SK-N-SH treated with all-trans-retinoic acid at 6 μM for 48 hours (cell line): ENCODE measurements at regions not wholly inside any gene's neighbourhood (a gene's known extent, or its start where the extent isn't known, plus 50 kb on each side); places are given as distances from the start of the nearest gene placed in this dataset.

Experiments
- ATAC-seq: fragments of 200-7000 bp; cut with Tn5 transposase; 3 replicates; pipeline ENCODE4 v1.9.1; 2020; ENCODE audit warnings: mild to moderate bottlenecking, moderate library complexity
- ARNTL ChIP-seq: fragments of 450-650 bp; formaldehyde crosslinking; IDR thresholded peaks from 2 replicates; pipeline ENCODE4 v1.5.0; 2020; ENCODE audit warnings: low read depth, mild to moderate bottlenecking, moderate library complexity, borderline replicate concordance
- BACH2 ChIP-seq: fragments of 250-450 bp; sonication (Bioruptor Pico); IDR thresholded peaks from 2 replicates; pipeline ENCODE4 v1.9.0; 2021; ENCODE audit warnings: mild to moderate bottlenecking, borderline replicate concordance
- CREB5 ChIP-seq: fragments of 250-450 bp; sonication (Bioruptor Pico); IDR thresholded peaks from 2 replicates; pipeline ENCODE4 v1.5.1; 2020; ENCODE audit warnings: low read depth, mild to moderate bottlenecking, moderate library complexity
- CSDC2 ChIP-seq: fragments of 250-450 bp; sonication (Bioruptor Pico); IDR thresholded peaks from 2 replicates; pipeline ENCODE4 v1.5.0; 2020; ENCODE audit warnings: mild to moderate bottlenecking, moderate library complexity
- ESRRG ChIP-seq: fragments of 250-450 bp; sonication (Bioruptor Pico); IDR thresholded peaks from 2 replicates; pipeline ENCODE4 v1.6.1; 2021; ENCODE audit warnings: mild to moderate bottlenecking
- GLIS3 ChIP-seq: fragments of 250-450 bp; sonication (Bioruptor Pico); IDR thresholded peaks from 2 replicates; pipeline ENCODE4 v1.5.0; 2020; ENCODE audit warnings: mild to moderate bottlenecking, moderate library complexity
- OSR1 ChIP-seq: fragments of 250-450 bp; sonication (Bioruptor Pico); IDR thresholded peaks from 2 replicates; pipeline ENCODE4 v1.8.0; 2022; ENCODE audit warnings: moderate library complexity, mild to moderate bottlenecking, inconsistent platforms
- PATZ1 ChIP-seq: fragments of 250-450 bp; sonication (Bioruptor Pico); IDR thresholded peaks from 2 replicates; pipeline ENCODE4 v1.8.0; 2020; ENCODE audit warnings: mild to moderate bottlenecking, moderate library complexity, borderline replicate concordance
- PPARA ChIP-seq: fragments of 250-450 bp; sonication (Bioruptor Pico); IDR thresholded peaks from 2 replicates; pipeline ENCODE4 v1.5.0; 2020; ENCODE audit warnings: mild to moderate bottlenecking, borderline replicate concordance
- RARB ChIP-seq: fragments of 250-450 bp; sonication (Bioruptor Pico); IDR thresholded peaks from 2 replicates; pipeline ENCODE4 v1.8.0; 2021; ENCODE audit warnings: mild to moderate bottlenecking, moderate library complexity
- SNAI2 ChIP-seq: fragments of 250-450 bp; sonication (Bioruptor Pico); IDR thresholded peaks from 2 replicates; pipeline ENCODE4 v1.5.0; 2020; ENCODE audit warnings: mild to moderate bottlenecking, moderate library complexity
- TCF4 ChIP-seq: fragments of 250-450 bp; sonication (Bioruptor Pico); IDR thresholded peaks from 2 replicates; pipeline ENCODE4 v1.8.0; 2021; ENCODE audit warnings: mild to moderate bottlenecking, moderate library complexity, borderline replicate concordance
- TOX ChIP-seq: fragments of 250-450 bp; sonication (Bioruptor Pico); IDR thresholded peaks from 2 replicates; pipeline ENCODE4 v1.8.0; 2021; ENCODE audit warnings: mild to moderate bottlenecking, moderate library complexity, borderline replicate concordance
- ZC3H10 ChIP-seq: fragments of 250-450 bp; sonication (Bioruptor Pico); IDR thresholded peaks from 2 replicates; pipeline ENCODE4 v1.5.1; 2021; ENCODE audit warnings: mild to moderate bottlenecking, moderate library complexity
- ZFP3 ChIP-seq: fragments of 250-450 bp; sonication (Bioruptor Pico); IDR thresholded peaks from 2 replicates; pipeline ENCODE4 v1.5.0; 2020; ENCODE audit warnings: mild to moderate bottlenecking, moderate library complexity
- ZFP30 ChIP-seq: fragments of 450-650 bp; formaldehyde crosslinking; IDR thresholded peaks from 2 replicates; pipeline ENCODE4 v1.5.0; 2022; ENCODE audit warnings: mild to moderate bottlenecking, moderate library complexity
- ZNF565 ChIP-seq: fragments of 450-650 bp; formaldehyde crosslinking; conservative IDR thresholded peaks from 2 replicates; pipeline ENCODE4 v1.5.0; 2020; ENCODE audit warnings: low read depth, mild to moderate bottlenecking, moderate library complexity
- ZNF70 ChIP-seq: fragments of 450-650 bp; formaldehyde crosslinking; IDR thresholded peaks from 2 replicates; pipeline ENCODE4 v1.5.0; 2020; ENCODE audit warnings: mild to moderate bottlenecking, moderate library complexity
- ZNF8 ChIP-seq: fragments of 450-650 bp; formaldehyde crosslinking; IDR thresholded peaks from 2 replicates; pipeline ENCODE4 v1.5.0; 2020; ENCODE audit warnings: mild to moderate bottlenecking, moderate library complexity
- TF ChIP-seq, protein P1 (sequence below): fragments of 250-450 bp; sonication (Bioruptor Pico); IDR thresholded peaks from 2 replicates; pipeline ENCODE4 v1.5.0; 2020; ENCODE audit warnings: mild to moderate bottlenecking, moderate library complexity
- TF ChIP-seq, protein P2 (sequence below): fragments of 250-450 bp; sonication (Bioruptor Pico); IDR thresholded peaks from 2 replicates; pipeline ENCODE4 v1.8.0; 2021; ENCODE audit warnings: low read depth, mild to moderate bottlenecking, moderate library complexity, borderline replicate concordance

DNA sequence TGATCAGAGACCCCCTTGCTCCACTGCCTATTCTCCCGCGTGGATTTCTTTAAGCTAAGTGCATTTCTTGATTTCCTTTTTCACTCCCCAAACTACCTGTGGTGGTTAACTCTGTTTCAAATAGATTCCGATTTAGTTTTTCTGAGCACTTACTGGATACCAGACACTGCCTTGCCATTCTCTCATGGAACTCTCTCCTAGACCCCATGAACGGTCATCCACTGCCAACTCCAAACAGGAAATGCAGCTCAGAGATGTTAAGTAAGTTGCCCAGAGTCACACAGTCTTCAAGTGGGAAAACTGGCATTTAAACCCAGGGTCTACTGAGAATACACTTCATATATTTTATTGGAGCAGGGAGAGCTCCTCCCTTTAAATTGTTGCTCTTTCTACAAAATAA is 199.4 kb downstream of the MAF start:
- no peak for ATAC-seq
- no peak for TF ChIP-seq ARNTL
- TF ChIP-seq, all 23 proteins: peak for 0

DNA sequence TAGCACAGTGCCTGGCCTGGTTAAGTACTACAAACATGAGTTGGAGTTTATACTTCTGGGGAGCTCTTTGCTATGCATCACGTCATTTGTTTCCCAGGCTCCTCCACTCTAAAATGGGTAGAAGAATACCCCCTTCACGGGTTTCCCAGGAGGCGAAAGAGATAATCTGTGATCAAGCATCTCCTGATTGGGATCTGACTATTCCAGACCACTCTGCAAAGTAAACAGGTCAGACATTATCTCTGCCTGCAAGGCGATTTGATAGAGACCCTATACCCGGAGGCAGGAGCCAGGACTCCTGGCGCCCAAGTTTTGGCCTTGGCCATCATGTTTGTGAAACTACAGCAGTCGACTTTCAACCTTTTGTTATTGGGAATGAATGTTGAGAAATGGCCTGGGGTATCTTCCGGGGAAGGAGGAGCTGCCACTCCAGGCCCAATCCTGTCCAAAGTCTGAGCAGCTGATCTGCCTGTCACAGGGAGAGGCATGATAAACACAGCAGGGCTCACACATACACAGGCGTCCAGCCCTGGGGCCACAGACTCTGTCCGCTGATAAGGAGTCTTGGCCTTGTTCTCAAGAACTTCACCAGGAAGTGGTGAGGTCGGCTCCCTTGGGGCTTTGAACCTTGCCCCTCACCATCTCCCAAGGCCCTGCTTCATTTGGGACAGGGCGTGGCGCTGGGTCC is 199.9 kb downstream of the MAF start:
- no peak for TF ChIP-seq SNAI2 (CRISPR knock-in tag)
- TF ChIP-seq CREB5 (CRISPR knock-in tag), result no peak
- no peak for TF ChIP-seq ZNF565 (CRISPR knock-in tag)
- ATAC-seq, result no peak

GRCh38 chr16:79395591-79395990 is 204.9 kb downstream of the MAF start:
- ATAC-seq, result no peak
- TF ChIP-seq ZC3H10 (CRISPR knock-in tag) (no peak), BACH2 (CRISPR knock-in tag) (no peak), RARB (CRISPR knock-in tag) (no peak), OSR1 (CRISPR knock-in tag) (no peak), ESRRG (no peak), ARNTL (no peak), ZNF565 (CRISPR knock-in tag) (no peak), TOX (CRISPR knock-in tag) (no peak), ZFP3 (CRISPR knock-in tag) (no peak)
- TF ChIP-seq, protein P1, sequence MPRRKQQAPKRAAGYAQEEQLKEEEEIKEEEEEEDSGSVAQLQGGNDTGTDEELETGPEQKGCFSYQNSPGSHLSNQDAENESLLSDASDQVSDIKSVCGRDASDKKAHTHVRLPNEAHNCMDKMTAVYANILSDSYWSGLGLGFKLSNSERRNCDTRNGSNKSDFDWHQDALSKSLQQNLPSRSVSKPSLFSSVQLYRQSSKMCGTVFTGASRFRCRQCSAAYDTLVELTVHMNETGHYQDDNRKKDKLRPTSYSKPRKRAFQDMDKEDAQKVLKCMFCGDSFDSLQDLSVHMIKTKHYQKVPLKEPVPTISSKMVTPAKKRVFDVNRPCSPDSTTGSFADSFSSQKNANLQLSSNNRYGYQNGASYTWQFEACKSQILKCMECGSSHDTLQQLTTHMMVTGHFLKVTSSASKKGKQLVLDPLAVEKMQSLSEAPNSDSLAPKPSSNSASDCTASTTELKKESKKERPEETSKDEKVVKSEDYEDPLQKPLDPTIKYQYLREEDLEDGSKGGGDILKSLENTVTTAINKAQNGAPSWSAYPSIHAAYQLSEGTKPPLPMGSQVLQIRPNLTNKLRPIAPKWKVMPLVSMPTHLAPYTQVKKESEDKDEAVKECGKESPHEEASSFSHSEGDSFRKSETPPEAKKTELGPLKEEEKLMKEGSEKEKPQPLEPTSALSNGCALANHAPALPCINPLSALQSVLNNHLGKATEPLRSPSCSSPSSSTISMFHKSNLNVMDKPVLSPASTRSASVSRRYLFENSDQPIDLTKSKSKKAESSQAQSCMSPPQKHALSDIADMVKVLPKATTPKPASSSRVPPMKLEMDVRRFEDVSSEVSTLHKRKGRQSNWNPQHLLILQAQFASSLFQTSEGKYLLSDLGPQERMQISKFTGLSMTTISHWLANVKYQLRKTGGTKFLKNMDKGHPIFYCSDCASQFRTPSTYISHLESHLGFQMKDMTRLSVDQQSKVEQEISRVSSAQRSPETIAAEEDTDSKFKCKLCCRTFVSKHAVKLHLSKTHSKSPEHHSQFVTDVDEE (CRISPR knock-in tag), result no peak

DNA sequence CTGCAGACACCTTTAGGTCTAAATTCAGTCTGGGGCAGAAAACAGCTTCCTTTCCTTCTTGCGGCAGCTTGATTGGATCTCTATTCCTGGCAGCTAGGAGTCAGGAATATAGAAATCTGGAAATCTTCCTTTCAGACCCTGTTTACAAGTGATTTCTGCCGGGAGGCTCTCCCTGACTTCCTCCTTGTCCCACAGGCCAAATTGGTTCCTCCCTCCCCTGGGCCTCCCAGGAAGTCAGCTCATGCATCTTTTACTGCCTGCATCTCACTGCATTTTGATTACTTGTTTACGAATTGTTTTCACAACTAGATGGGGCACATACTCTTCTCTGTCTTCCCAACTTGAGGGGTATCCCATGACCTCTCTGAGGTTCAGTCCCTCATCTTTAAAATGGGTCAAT is 206.3 kb downstream of the MAF start:
- TF ChIP-seq ZNF8 (CRISPR knock-in tag) (no peak), ZC3H10 (CRISPR knock-in tag) (no peak), OSR1 (CRISPR knock-in tag) (no peak), ZFP3 (CRISPR knock-in tag) (no peak), BACH2 (CRISPR knock-in tag) (no peak), ZFP30 (CRISPR knock-in tag) (no peak), ZNF565 (CRISPR knock-in tag) (no peak), ZNF70 (CRISPR knock-in tag) (no peak), PATZ1 (no peak), PPARA (CRISPR knock-in tag) (no peak), GLIS3 (no peak), CSDC2 (CRISPR knock-in tag) (no peak), TCF4 (CRISPR knock-in tag) (no peak), RARB (CRISPR knock-in tag) (no peak), ESRRG (no peak), TOX (CRISPR knock-in tag) (no peak), ARNTL (no peak)
- TF ChIP-seq, protein P2, sequence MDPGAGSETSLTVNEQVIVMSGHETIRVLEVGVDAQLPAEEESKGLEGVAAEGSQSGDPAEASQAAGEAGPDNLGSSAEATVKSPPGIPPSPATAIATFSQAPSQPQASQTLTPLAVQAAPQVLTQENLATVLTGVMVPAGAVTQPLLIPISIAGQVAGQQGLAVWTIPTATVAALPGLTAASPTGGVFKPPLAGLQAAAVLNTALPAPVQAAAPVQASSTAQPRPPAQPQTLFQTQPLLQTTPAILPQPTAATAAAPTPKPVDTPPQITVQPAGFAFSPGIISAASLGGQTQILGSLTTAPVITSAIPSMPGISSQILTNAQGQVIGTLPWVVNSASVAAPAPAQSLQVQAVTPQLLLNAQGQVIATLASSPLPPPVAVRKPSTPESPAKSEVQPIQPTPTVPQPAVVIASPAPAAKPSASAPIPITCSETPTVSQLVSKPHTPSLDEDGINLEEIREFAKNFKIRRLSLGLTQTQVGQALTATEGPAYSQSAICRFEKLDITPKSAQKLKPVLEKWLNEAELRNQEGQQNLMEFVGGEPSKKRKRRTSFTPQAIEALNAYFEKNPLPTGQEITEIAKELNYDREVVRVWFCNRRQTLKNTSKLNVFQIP, result no peak
- ATAC-seq, result no peak
